Osteoblast (primary cell): ENCODE measurements at regions not wholly inside any gene's neighbourhood (a gene's known extent, or its start where the extent isn't known, plus 50 kb on each side); places are given as distances from the start of the nearest gene placed in this dataset.

Experiments used
- DNase-seq: peaks from one replicate; pipeline ENCODE4 v3.0.0; 2011; ENCODE audit warnings: low spot score, mixed read lengths; ENCODE audit not compliant: insufficient read length; ENCODE audit errors: missing footprints
- H2AFZ ChIP-seq: 2 replicates; pipeline ENCODE4 v1.6.0; 2011; ENCODE audit warnings: mild to moderate bottlenecking, low read length
- H3K27ac ChIP-seq: 2 replicates; pipeline ENCODE4 v1.5.1; 2011; ENCODE audit warnings: mild to moderate bottlenecking, low read depth, low read length, moderate library complexity
- H3K27me3 ChIP-seq: 2 replicates; pipeline ENCODE4 v1.6.0; 2012; ENCODE audit warnings: mild to moderate bottlenecking, control low read depth, inconsistent platforms, low read length, moderate library complexity; ENCODE audit not compliant: insufficient read depth
- H3K36me3 ChIP-seq: 2 replicates; pipeline ENCODE4 v1.5.1; 2011; ENCODE audit warnings: mild to moderate bottlenecking, low read length, control low read depth, moderate library complexity; ENCODE audit not compliant: insufficient read depth
- H3K4me1 ChIP-seq: 2 replicates; pipeline ENCODE4 v1.5.1; 2011; ENCODE audit warnings: mild to moderate bottlenecking, low read length, control low read depth, moderate library complexity; ENCODE audit not compliant: insufficient read depth
- H3K4me2 ChIP-seq: 2 replicates; pipeline ENCODE4 v1.6.0; 2011; ENCODE audit warnings: mild to moderate bottlenecking, low read length; ENCODE audit not compliant: insufficient read depth
- H3K4me3 ChIP-seq: fragments of 200-600 bp; sonication (generic); 3 replicates; pipeline ENCODE4 v1.5.1; 2012; ENCODE audit warnings: mild to moderate bottlenecking, low read length, inconsistent platforms; ENCODE audit not compliant: insufficient read depth
- H3K79me2 ChIP-seq: 2 replicates; pipeline ENCODE4 v1.6.0; 2012; ENCODE audit warnings: mild to moderate bottlenecking, low read length, control low read depth, inconsistent platforms; ENCODE audit not compliant: insufficient read depth
- H3K9me3 ChIP-seq: 2 replicates; pipeline ENCODE4 v1.5.1; 2011; ENCODE audit warnings: low read depth, low read length, control low read depth
- H4K20me1 ChIP-seq: 2 replicates; pipeline ENCODE4 v1.6.0; 2012; ENCODE audit warnings: mild to moderate bottlenecking, low read length, control low read depth; ENCODE audit not compliant: insufficient read depth
- TF ChIP-seq, protein P1 (sequence below): IDR thresholded peaks from 2 replicates; pipeline ENCODE4 v1.5.1; 2011; ENCODE audit warnings: mild to moderate bottlenecking, low read depth, low read length, moderate library complexity; ENCODE audit errors: extremely low read depth

DNA sequence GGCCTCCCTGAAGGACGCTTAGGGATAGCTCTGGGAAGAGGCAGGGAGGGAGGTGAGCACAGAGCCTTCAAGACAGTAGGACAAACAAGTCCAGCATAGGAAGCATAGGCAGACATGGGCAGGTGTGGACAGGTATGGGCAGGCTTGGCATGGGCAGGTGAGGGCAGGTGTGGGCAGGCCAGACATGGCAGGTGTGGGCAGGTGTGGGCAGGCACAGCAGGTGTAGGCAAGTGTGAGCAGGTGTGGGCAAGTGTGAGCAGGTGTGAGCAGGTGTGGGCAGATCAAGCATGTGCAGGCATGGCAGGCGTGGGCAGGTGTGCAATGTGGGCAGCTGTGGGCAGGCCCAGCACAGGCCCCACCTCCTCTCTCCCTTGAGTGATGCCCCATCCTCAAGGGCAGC lies 148.8 kb upstream of the ZMIZ1 start:
- H3K9me3 ChIP-seq = no peaks in the 10 kb centered on the region
- H2AFZ ChIP-seq = no peak overlapping the region
- no peaks in the 10 kb centered on the region for H3K36me3 ChIP-seq
- no peak overlapping the region for H3K4me2 ChIP-seq
- H3K27ac ChIP-seq = no peak overlapping the region
- no peaks in the 10 kb centered on the region for H3K79me2 ChIP-seq
- no peak overlapping the region for H3K4me3 ChIP-seq
- H4K20me1 ChIP-seq = no peaks in the 10 kb centered on the region
- TF ChIP-seq, protein P1, sequence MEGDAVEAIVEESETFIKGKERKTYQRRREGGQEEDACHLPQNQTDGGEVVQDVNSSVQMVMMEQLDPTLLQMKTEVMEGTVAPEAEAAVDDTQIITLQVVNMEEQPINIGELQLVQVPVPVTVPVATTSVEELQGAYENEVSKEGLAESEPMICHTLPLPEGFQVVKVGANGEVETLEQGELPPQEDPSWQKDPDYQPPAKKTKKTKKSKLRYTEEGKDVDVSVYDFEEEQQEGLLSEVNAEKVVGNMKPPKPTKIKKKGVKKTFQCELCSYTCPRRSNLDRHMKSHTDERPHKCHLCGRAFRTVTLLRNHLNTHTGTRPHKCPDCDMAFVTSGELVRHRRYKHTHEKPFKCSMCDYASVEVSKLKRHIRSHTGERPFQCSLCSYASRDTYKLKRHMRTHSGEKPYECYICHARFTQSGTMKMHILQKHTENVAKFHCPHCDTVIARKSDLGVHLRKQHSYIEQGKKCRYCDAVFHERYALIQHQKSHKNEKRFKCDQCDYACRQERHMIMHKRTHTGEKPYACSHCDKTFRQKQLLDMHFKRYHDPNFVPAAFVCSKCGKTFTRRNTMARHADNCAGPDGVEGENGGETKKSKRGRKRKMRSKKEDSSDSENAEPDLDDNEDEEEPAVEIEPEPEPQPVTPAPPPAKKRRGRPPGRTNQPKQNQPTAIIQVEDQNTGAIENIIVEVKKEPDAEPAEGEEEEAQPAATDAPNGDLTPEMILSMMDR = no peak
- H3K4me1 ChIP-seq = peaks cover under 1% of the 10 kb centered on the region
- DNase-seq = no peak
- peaks cover 42% of the 10 kb centered on the region for H3K27me3 ChIP-seq

DNA sequence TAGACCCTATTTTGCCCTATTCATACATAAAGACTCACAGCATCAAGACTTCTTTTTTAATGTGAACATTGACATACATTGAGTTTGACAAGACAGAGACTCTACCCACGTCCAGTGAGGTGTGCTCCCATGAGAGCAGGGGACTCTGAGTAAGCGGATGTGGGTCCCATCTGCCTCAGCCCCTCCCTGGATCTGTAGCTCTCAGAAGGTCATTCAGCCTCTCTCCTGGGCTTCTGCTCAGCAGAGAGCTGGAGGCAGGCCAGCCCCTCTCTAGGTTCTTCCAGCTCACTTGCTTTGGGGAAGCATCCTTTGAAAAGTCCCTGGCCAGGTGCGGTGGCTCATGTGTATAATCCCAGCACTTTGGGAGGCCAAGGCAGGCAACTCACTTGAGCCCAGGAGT lies 146.9 kb upstream of the ZMIZ1 start:
- Histone ChIP-seq H3K4me2 (no peak overlapping the region), H2AFZ (no peak overlapping the region), H3K27me3 (peaks cover 33% of the 10 kb centered on the region), H3K36me3 (no peaks in the 10 kb centered on the region), H4K20me1 (no peaks in the 10 kb centered on the region), H3K79me2 (no peaks in the 10 kb centered on the region), H3K27ac (no peak overlapping the region), H3K4me3 (no peak overlapping the region), H3K4me1 (peaks cover 16% of the 10 kb centered on the region), H3K9me3 (no peaks in the 10 kb centered on the region)
- TF ChIP-seq, protein P1 = no peak
- no peak for DNase-seq

- TF ChIP-seq, protein P1 = no peak
- H2AFZ ChIP-seq = no peak overlapping the region
- no peaks in the 10 kb centered on the region for H3K79me2 ChIP-seq
- H3K4me1 ChIP-seq = peaks cover 16% of the 10 kb centered on the region
- DNase-seq = no peak
- H3K27me3 ChIP-seq = peaks cover 22% of the 10 kb centered on the region
- H3K9me3 ChIP-seq = no peaks in the 10 kb centered on the region
- H3K36me3 ChIP-seq = no peaks in the 10 kb centered on the region
- no peak overlapping the region for H3K4me3 ChIP-seq
- no peak overlapping the region for H3K4me2 ChIP-seq
- H4K20me1 ChIP-seq = no peaks in the 10 kb centered on the region
- no peak overlapping the region for H3K27ac ChIP-seq
These were observed 145.0 kb upstream of the ZMIZ1 start for GRCh38 chr10:78923647-78924318.

- Histone ChIP-seq H3K4me3 (no peak overlapping the region), H3K36me3 (no peaks in the 10 kb centered on the region), H3K4me2 (no peak overlapping the region), H3K27me3 (peaks cover 15% of the 10 kb centered on the region), H3K4me1 (peaks cover 16% of the 10 kb centered on the region), H3K79me2 (no peaks in the 10 kb centered on the region), H2AFZ (no peak overlapping the region), H3K27ac (no peak overlapping the region), H3K9me3 (no peaks in the 10 kb centered on the region), H4K20me1 (no peaks in the 10 kb centered on the region)
- TF ChIP-seq, protein P1 = no peak
- DNase-seq = no peak
These were observed 144.3 kb upstream of the ZMIZ1 start for GRCh38 chr10:78924319-78925003.
